H1 (cell line): ENCODE measurements at regions not wholly inside any gene's neighbourhood (a gene's known extent, or its start where the extent isn't known, plus 50 kb on each side); places are given as distances from the start of the nearest gene placed in this dataset.

Experiments used
- CBX5 ChIP-seq: fragments of 300-800, 300-1000 bp; sonication (generic); IDR thresholded peaks from 2 replicates; pipeline ENCODE4 v1.7.1; 2016; ENCODE audit warnings: antibody characterized with exemption, low read length, low read depth
- CHD7 ChIP-seq: fragments of 300-600 bp; sonication (generic); IDR thresholded peaks from 2 replicates; pipeline ENCODE4 v1.7.1; 2012; ENCODE audit warnings: low read length, moderate library complexity, mild to moderate bottlenecking, inconsistent platforms; ENCODE audit not compliant: insufficient replicate concordance
- SRF ChIP-seq: IDR thresholded peaks from 2 replicates; pipeline ENCODE4 v1.6.1; 2011; ENCODE audit warnings: mild to moderate bottlenecking, low read depth, low read length, moderate library complexity

- TF ChIP-seq CHD7 (no peak), SRF (no peak), CBX5 (no peak)
Observed at GRCh38 chr2:221077251-221077650, 494.9 kb downstream of the EPHA4 start (continued).
